ENCODE measurements at regions not wholly inside any gene's neighbourhood (a gene's known extent, or its start where the extent isn't known, plus 50 kb on each side); places are given as distances from the start of the nearest gene placed in this dataset.

GRCh38 chr4:58093352-58093751 lies 983.2 kb upstream of the IGFBP7 start:
- Mint-ChIP-seq H3K36me3 (ENCODE audit: unreplicated experiment) (no peaks in the 10 kb centered on the region), H3K27ac (ENCODE audit: unreplicated experiment) (no peak overlapping the region), H3K27me3 (ENCODE audit: unreplicated experiment) (no peaks in the 10 kb centered on the region), H3K4me3 (ENCODE audit: unreplicated experiment) (no peak overlapping the region), H3K4me1 (ENCODE audit: unreplicated experiment) (no peaks in the 10 kb centered on the region), H3K9me3 (ENCODE audit: unreplicated experiment) (no peaks in the 10 kb centered on the region)
- no peak for DNase-seq (ENCODE audit: extremely low spot score, unreplicated experiment)
- TF ChIP-seq CTCF (IDR thresholded peaks at IDR 0.05) = no peak

DNA sequence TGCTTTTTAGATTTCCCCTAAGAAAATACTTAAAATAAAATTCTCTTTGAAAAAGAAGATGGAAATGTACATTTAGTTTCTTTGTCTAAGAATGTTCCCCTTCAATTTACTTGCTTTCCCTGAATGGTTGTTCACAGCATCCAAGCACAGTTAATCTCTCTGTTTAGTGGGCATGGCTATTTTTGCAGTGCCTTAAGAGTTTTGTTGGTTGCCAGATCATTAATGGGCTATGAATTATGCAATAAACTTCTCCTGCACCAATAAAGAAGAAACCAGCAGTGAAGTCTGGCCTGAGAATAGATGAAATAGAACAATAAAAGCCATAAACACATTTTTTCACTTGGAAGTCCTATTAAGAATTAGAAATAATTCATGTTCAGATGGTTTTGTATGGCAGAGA lies 980.4 kb upstream of the IGFBP7 start:
- no peak for TF ChIP-seq CTCF (IDR thresholded peaks at IDR 0.05)
- no peak overlapping the region for H3K27ac Mint-ChIP-seq (ENCODE audit: unreplicated experiment)
- no peaks in the 10 kb centered on the region for H3K4me1 Mint-ChIP-seq (ENCODE audit: unreplicated experiment)
- H3K4me3 Mint-ChIP-seq (ENCODE audit: unreplicated experiment) = no peak overlapping the region
- H3K36me3 Mint-ChIP-seq (ENCODE audit: unreplicated experiment) = no peaks in the 10 kb centered on the region
- DNase-seq (ENCODE audit: extremely low spot score, unreplicated experiment) = no peak
- H3K27me3 Mint-ChIP-seq (ENCODE audit: unreplicated experiment) = peaks cover 2% of the 10 kb centered on the region
- H3K9me3 Mint-ChIP-seq (ENCODE audit: unreplicated experiment) = no peaks in the 10 kb centered on the region

- Mint-ChIP-seq H3K36me3 (ENCODE audit: unreplicated experiment) (no peaks in the 10 kb centered on the region), H3K4me1 (ENCODE audit: unreplicated experiment) (no peaks in the 10 kb centered on the region), H3K4me3 (ENCODE audit: unreplicated experiment) (no peak overlapping the region), H3K27me3 (ENCODE audit: unreplicated experiment) (no peaks in the 10 kb centered on the region), H3K9me3 (ENCODE audit: unreplicated experiment) (no peaks in the 10 kb centered on the region), H3K27ac (ENCODE audit: unreplicated experiment) (no peak overlapping the region)
- no peak for TF ChIP-seq CTCF (IDR thresholded peaks at IDR 0.05)
- DNase-seq (ENCODE audit: extremely low spot score, unreplicated experiment) = no peak
These were observed 971.2 kb upstream of the IGFBP7 start for GRCh38 chr4:58081356-58081755.

DNA sequence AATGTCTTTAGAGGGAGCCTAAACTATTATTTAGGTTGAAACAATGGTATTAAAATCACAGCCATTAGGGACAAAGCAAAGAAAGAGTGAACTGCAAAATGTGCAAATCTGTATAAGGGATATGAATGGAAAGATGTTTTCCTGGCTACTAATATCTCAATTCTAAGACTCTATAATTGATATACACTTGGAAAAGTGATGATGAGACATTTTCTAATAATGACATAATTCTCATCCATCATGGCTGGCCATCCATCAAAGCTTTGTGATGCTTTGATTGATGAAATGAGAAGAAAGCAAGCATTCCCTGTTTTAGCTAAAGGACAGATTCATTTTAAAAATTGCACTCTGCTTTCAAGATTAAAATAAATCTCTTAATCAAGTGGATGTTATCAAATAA lies 965.5 kb upstream of the IGFBP7 start:
- no peak for DNase-seq (ENCODE audit: extremely low spot score, unreplicated experiment)
- no peaks in the 10 kb centered on the region for H3K27me3 Mint-ChIP-seq (ENCODE audit: unreplicated experiment)
- H3K36me3 Mint-ChIP-seq (ENCODE audit: unreplicated experiment) = no peaks in the 10 kb centered on the region
- no peak overlapping the region for H3K27ac Mint-ChIP-seq (ENCODE audit: unreplicated experiment)
- no peak for TF ChIP-seq CTCF (IDR thresholded peaks at IDR 0.05)
- peaks cover 6% of the 10 kb centered on the region for H3K9me3 Mint-ChIP-seq (ENCODE audit: unreplicated experiment)
- no peak overlapping the region for H3K4me3 Mint-ChIP-seq (ENCODE audit: unreplicated experiment)
- no peaks in the 10 kb centered on the region for H3K4me1 Mint-ChIP-seq (ENCODE audit: unreplicated experiment)

- H3K4me1 Mint-ChIP-seq (ENCODE audit: unreplicated experiment) = no peaks in the 10 kb centered on the region
- no peak overlapping the region for H3K27ac Mint-ChIP-seq (ENCODE audit: unreplicated experiment)
- DNase-seq (ENCODE audit: extremely low spot score, unreplicated experiment) = no peak
- no peaks in the 10 kb centered on the region for H3K36me3 Mint-ChIP-seq (ENCODE audit: unreplicated experiment)
- no peak overlapping the region for H3K4me3 Mint-ChIP-seq (ENCODE audit: unreplicated experiment)
- no peaks in the 10 kb centered on the region for H3K27me3 Mint-ChIP-seq (ENCODE audit: unreplicated experiment)
- no peak for TF ChIP-seq CTCF (IDR thresholded peaks at IDR 0.05)
- peaks cover 6% of the 10 kb centered on the region for H3K9me3 Mint-ChIP-seq (ENCODE audit: unreplicated experiment)
These were observed 964.2 kb upstream of the IGFBP7 start for GRCh38 chr4:58074382-58074781.

All from osteocyte (in vitro differentiated cells).